ENCODE measurements at regions not wholly inside any gene's neighbourhood (a gene's known extent, or its start where the extent isn't known, plus 50 kb on each side); places are given as distances from the start of the nearest gene placed in this dataset.

DNA sequence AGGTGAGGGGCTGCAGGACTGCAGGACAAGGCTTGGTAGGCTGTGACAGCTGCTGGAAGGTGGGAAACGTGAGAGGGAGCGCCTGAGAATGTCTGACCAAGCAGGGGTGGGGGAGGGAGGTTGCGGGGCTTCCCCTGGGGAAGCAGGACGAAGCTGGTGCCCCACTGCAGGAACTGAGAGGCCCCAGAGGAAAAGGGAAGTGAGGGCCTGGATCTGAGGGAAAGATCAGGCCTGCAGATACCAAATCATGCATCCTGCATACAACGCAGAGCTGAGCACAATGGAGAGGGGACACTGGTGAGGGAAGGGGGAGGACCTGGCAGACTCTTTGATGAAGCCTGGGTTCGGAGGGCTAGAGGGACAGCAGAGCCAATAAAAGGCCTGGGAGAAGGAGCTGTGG lies 65.7 kb upstream of the BACE2 start:
- WGBS, 2 donors: 48 to 62% methylated on average over 6 of the region's 6 CpGs
- no peak overlapping the region for H3K4me3 ChIP-seq
- DNase-seq: no peak
- no peaks in the 10 kb centered on the region for H3K36me3 ChIP-seq (ENCODE audit: low read depth, missing control alignments)
- H3K27me3 ChIP-seq: no peaks in the 10 kb centered on the region
- H3K27ac ChIP-seq: no peak overlapping the region
- H3K9me3 ChIP-seq: no peaks in the 10 kb centered on the region
- TF ChIP-seq, protein P1, sequence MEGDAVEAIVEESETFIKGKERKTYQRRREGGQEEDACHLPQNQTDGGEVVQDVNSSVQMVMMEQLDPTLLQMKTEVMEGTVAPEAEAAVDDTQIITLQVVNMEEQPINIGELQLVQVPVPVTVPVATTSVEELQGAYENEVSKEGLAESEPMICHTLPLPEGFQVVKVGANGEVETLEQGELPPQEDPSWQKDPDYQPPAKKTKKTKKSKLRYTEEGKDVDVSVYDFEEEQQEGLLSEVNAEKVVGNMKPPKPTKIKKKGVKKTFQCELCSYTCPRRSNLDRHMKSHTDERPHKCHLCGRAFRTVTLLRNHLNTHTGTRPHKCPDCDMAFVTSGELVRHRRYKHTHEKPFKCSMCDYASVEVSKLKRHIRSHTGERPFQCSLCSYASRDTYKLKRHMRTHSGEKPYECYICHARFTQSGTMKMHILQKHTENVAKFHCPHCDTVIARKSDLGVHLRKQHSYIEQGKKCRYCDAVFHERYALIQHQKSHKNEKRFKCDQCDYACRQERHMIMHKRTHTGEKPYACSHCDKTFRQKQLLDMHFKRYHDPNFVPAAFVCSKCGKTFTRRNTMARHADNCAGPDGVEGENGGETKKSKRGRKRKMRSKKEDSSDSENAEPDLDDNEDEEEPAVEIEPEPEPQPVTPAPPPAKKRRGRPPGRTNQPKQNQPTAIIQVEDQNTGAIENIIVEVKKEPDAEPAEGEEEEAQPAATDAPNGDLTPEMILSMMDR (IDR thresholded peaks at IDR 0.05): no peak
- no peak for TF ChIP-seq POLR2A (IDR thresholded peaks at IDR 0.05)
- intact Hi-C loops (cut with DNase I; ENCODE audit: low total_unique reads): no loop called here
- no peaks in the 10 kb centered on the region for H3K4me1 ChIP-seq

DNA sequence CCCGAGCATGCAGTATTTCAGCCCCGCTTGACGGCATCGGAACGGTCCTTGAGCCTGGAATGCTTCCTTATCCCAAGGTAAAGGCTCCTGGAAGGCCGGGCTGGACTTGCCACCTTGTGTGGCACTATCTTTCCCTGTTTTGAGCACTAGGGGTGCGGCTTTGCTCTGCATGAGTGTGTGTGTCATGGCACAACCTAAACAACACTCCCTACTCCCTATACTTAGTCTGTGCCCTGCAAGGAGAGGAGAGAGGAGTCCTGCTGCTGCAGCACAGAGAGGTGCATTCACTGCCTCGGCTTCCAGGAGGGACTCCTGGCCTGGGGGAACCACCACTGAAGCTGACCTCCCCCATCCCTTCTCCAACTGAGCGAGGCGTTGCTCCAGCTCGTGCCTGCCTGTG lies 60.4 kb upstream of the BACE2 start:
- intact Hi-C loops (cut with DNase I; ENCODE audit: low total_unique reads): no loop called here
- TF ChIP-seq POLR2A (IDR thresholded peaks at IDR 0.05): no peak
- TF ChIP-seq, protein P1 (IDR thresholded peaks at IDR 0.05): no peak
- Histone ChIP-seq H3K9me3 (no peaks in the 10 kb centered on the region), H3K27me3 (no peaks in the 10 kb centered on the region), H3K36me3 (ENCODE audit: low read depth, missing control alignments) (no peaks in the 10 kb centered on the region), H3K4me1 (no peaks in the 10 kb centered on the region), H3K4me3 (no peak overlapping the region), H3K27ac (no peak overlapping the region)
- no peak for DNase-seq
- 75 to 83% methylated on average over 10 to 11 of the region's 11 CpGs for WGBS, 2 donors

DNA sequence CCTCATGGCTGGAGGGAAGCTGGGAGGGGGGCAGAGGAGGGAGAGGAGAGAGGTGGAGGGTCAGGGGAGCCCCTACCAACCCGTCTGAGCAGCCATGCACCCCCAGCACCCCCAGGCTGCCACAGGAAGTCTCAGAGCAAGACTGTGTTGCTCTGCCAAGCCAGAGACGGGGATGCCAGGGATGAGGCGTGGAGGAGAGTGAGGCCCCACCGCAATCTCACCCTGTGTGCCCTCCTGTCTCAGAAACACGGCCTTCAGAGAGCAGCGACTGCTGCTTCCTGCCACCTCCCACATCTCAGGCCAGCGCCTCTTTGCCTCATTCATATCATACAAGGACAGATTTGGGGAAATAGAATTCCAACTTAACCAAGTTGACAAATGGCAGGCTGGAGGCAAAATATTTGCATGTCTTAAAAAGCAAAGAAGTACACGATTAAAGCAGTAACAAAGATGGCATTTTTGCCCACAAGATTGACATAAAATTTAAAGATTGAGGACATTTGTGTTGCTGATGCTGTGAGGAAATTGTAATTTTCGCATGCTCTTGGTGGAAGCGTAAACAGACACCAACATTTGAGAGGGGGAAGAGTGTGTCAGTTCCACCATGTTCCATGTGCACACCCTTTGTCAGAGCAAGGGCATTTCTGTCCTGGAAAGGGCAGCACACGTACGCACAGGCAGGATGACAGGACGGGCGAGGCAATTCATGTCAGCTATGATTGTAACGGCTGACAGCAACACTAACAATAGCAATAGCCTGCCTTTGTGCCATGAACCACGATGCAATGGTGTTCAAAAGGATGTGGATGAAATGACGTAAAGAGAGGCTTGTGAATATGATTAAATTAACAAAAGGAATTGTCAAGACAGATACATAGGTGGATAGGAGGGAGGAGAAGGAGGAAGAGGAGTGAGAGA lies 59.0 kb upstream of the BACE2 start:
- no peak for DNase-seq
- Histone ChIP-seq H3K4me3 (no peak overlapping the region), H3K9me3 (no peaks in the 10 kb centered on the region), H3K4me1 (no peaks in the 10 kb centered on the region), H3K27ac (no peak overlapping the region), H3K36me3 (ENCODE audit: low read depth, missing control alignments) (no peaks in the 10 kb centered on the region), H3K27me3 (no peaks in the 10 kb centered on the region)
- intact Hi-C loops (cut with DNase I; ENCODE audit: low total_unique reads): no loop called here
- 54 to 55% methylated on average over 17 of the region's 17 CpGs for WGBS, 2 donors
- TF ChIP-seq POLR2A (IDR thresholded peaks at IDR 0.05): no peak
- TF ChIP-seq, protein P1 (IDR thresholded peaks at IDR 0.05): no peak

DNA sequence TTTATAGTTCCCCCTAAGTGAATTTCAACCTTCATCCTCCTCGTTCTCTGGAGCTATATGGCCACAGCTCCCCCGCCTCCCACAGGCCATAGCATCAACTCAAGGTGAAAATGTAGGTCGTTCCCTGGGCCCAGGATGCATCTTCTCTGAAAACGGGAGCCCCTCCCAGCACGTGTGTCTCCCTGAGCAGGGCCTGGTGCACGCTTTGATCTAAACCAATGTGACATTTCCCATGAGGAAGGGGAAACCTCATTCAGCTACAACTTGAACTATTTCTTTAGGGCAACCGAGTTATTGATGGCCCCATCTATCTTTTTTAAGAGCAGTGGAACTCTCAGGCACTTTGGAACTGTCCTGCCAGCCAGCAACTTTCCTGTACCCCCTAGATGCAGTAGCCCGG lies 57.8 kb upstream of the BACE2 start:
- no peaks in the 10 kb centered on the region for H3K27me3 ChIP-seq

More for the DNA sequence above, 57.8 kb upstream of the BACE2 start:
- TF ChIP-seq POLR2A (IDR thresholded peaks at IDR 0.05): no peak
- TF ChIP-seq, protein P1 (IDR thresholded peaks at IDR 0.05): no peak
- Histone ChIP-seq H3K9me3 (no peaks in the 10 kb centered on the region), H3K4me3 (no peak overlapping the region), H3K4me1 (no peaks in the 10 kb centered on the region), H3K27ac (no peak overlapping the region), H3K36me3 (ENCODE audit: low read depth, missing control alignments) (no peaks in the 10 kb centered on the region)
- no peak for DNase-seq
- intact Hi-C loops (cut with DNase I; ENCODE audit: low total_unique reads): no loop called here
- 80 to 81% methylated on average over 8 of the region's 8 CpGs for WGBS, 2 donors

All from testis (tissue), 2 donors.